Neural progenitor cell (in vitro differentiated cells): ENCODE measurements at regions not wholly inside any gene's neighbourhood (a gene's known extent, or its start where the extent isn't known, plus 50 kb on each side); places are given as distances from the start of the nearest gene placed in this dataset.
A peak's percentile ranks its signal among the peaks of the same experiment; 100 is the strongest.

ENCODE experiments used
- DNase-seq: peaks from one replicate; pipeline ENCODE4 v3.0.0-alpha.2; 2016; ENCODE audit warnings: low spot score
- H2AFZ ChIP-seq: fragments of 200-600 bp; sonication (generic); replicated peaks from 2 replicates; pipeline ENCODE4 v1.6.1; 2016; ENCODE audit warnings: antibody characterized with exemption
- H3F3A ChIP-seq: fragments of 200-600 bp; sonication (generic); 2 replicates; pipeline ENCODE4 v1.6.1; 2016; ENCODE audit warnings: antibody characterized with exemption, low read depth
- H3K27ac ChIP-seq: fragments of 200-600 bp; sonication (generic); 2 replicates; pipeline ENCODE4 v1.5.1; 2016; ENCODE audit warnings: mild to moderate bottlenecking
- H3K27me3 ChIP-seq: fragments of 200-600 bp; sonication (generic); 2 replicates; pipeline ENCODE4 v1.6.1; 2016; ENCODE audit warnings: mild to moderate bottlenecking, moderate library complexity
- H3K36me3 ChIP-seq: fragments of 200-600 bp; sonication (generic); 2 replicates; pipeline ENCODE4 v1.5.1; 2016
- H3K4me1 ChIP-seq: fragments of 200-600 bp; sonication (generic); 2 replicates; pipeline ENCODE4 v1.6.1; 2016; ENCODE audit warnings: mixed run types
- H3K4me2 ChIP-seq: fragments of 200-600 bp; sonication (generic); 2 replicates; pipeline ENCODE4 v1.6.1; 2016
- H3K4me3 ChIP-seq: fragments of 200-600 bp; sonication (generic); 2 replicates; pipeline ENCODE4 v1.5.1; 2016
- H3K79me2 ChIP-seq: fragments of 200-600 bp; sonication (generic); 2 replicates; pipeline ENCODE4 v1.6.1; 2016; ENCODE audit warnings: low read depth
- H3K9ac ChIP-seq: fragments of 200-600 bp; sonication (generic); 2 replicates; pipeline ENCODE4 v1.6.1; 2016
- H3K9me3 ChIP-seq: fragments of 200-600 bp; sonication (generic); 2 replicates; pipeline ENCODE4 v1.5.1; 2016; ENCODE audit warnings: low read depth
- H4K20me1 ChIP-seq: fragments of 200-600 bp; sonication (generic); 2 replicates; pipeline ENCODE4 v1.6.1; 2016; ENCODE audit warnings: low read depth
- H3K27ac Mint-ChIP-seq: 3 replicates; pipeline ENCODE4 v1.8.0; 2021; ENCODE audit warnings: mixed read lengths
- H3K27me3 Mint-ChIP-seq: 2 replicates; pipeline ENCODE4 v1.8.0; 2022; ENCODE audit warnings: low read depth, mild to moderate bottlenecking, inconsistent platforms, moderate library complexity, mixed read lengths; ENCODE audit not compliant: insufficient read depth
- H3K36me3 Mint-ChIP-seq: 3 replicates; pipeline ENCODE4 v1.8.0; 2021; ENCODE audit warnings: mixed read lengths
- H3K4me1 Mint-ChIP-seq: 3 replicates; pipeline ENCODE4 v1.8.0; 2021; ENCODE audit warnings: mixed read lengths
- H3K4me3 Mint-ChIP-seq: 3 replicates; pipeline ENCODE4 v1.8.0; 2021; ENCODE audit warnings: mild to moderate bottlenecking, moderate library complexity, mixed read lengths
- H3K9me3 Mint-ChIP-seq: 3 replicates; pipeline ENCODE4 v1.8.0; 2020; ENCODE audit warnings: mixed read lengths
- CTCF ChIP-seq: fragments of 200-600 bp; sonication (generic); IDR thresholded peaks from 2 replicates; pipeline ENCODE4 v1.5.1; 2017; ENCODE audit warnings: antibody characterized with exemption, mild to moderate bottlenecking
- EZH2 ChIP-seq: fragments of 200-600 bp; sonication (generic); IDR thresholded peaks from 2 replicates; pipeline ENCODE4 v1.6.1; 2017; ENCODE audit warnings: antibody characterized with exemption, mild to moderate bottlenecking, moderate library complexity
- EZH2phosphoT487 ChIP-seq: fragments of 200-600 bp; sonication (generic); IDR thresholded peaks from 2 replicates; pipeline ENCODE4 v1.6.1; 2017; ENCODE audit warnings: antibody characterized with exemption

GRCh38 chr2:16271231-16271896, 331.0 kb downstream of the MYCN start:
- H4K20me1 ChIP-seq: no peaks in the 10 kb centered on the region
- H3K9me3 ChIP-seq: no peaks in the 10 kb centered on the region
- H3K27me3 Mint-ChIP-seq: peaks cover 7% of the 10 kb centered on the region
- peaks cover 2% of the 10 kb centered on the region for H3F3A ChIP-seq
- H3K4me1 Mint-ChIP-seq: peaks cover 6% of the 10 kb centered on the region
- no peak overlapping the region for H3K27ac ChIP-seq
- no peak for TF ChIP-seq EZH2
- no peak for TF ChIP-seq CTCF
- no peak for TF ChIP-seq EZH2phosphoT487
- H3K36me3 Mint-ChIP-seq: no peaks in the 10 kb centered on the region
- no peak overlapping the region for H3K9ac ChIP-seq
- no peaks in the 10 kb centered on the region for H3K4me1 ChIP-seq
- DNase-seq: peak; percentile 32
- no peak overlapping the region for H2AFZ ChIP-seq
- H3K27me3 ChIP-seq: no peaks in the 10 kb centered on the region
- H3K79me2 ChIP-seq: no peaks in the 10 kb centered on the region
- no peak overlapping the region for H3K4me2 ChIP-seq
- no peak overlapping the region for H3K4me3 Mint-ChIP-seq
- H3K9me3 Mint-ChIP-seq: peaks cover 3% of the 10 kb centered on the region
- no peak overlapping the region for H3K4me3 ChIP-seq
- H3K27ac Mint-ChIP-seq: no peak overlapping the region
- H3K36me3 ChIP-seq: no peaks in the 10 kb centered on the region

- Histone ChIP-seq H3K9me3 (no peaks in the 10 kb centered on the region), H4K20me1 (no peaks in the 10 kb centered on the region), H3K4me2 (no peak overlapping the region), H3F3A (no peaks in the 10 kb centered on the region), H3K27ac (no peak overlapping the region), H3K4me3 (no peak overlapping the region), H3K79me2 (no peaks in the 10 kb centered on the region), H3K27me3 (no peaks in the 10 kb centered on the region), H2AFZ (no peak overlapping the region), H3K36me3 (no peaks in the 10 kb centered on the region), H3K9ac (no peak overlapping the region), H3K4me1 (no peaks in the 10 kb centered on the region)
- H3K9me3 Mint-ChIP-seq: peaks cover 3% of the 10 kb centered on the region
- H3K4me1 Mint-ChIP-seq: peaks cover 6% of the 10 kb centered on the region
- H3K27me3 Mint-ChIP-seq: peaks cover 7% of the 10 kb centered on the region
- no peak overlapping the region for H3K27ac Mint-ChIP-seq
- DNase-seq: no peak
- TF ChIP-seq EZH2phosphoT487 (no peak), CTCF (no peak), EZH2 (no peak)
- H3K36me3 Mint-ChIP-seq: no peaks in the 10 kb centered on the region
- no peak overlapping the region for H3K4me3 Mint-ChIP-seq
Observed at GRCh38 chr2:16270441-16270840, 330.1 kb downstream of the MYCN start.

- Histone ChIP-seq H3K4me3 (no peak overlapping the region), H3K9ac (no peak overlapping the region), H3F3A (peaks cover 1% of the 10 kb centered on the region), H3K36me3 (no peaks in the 10 kb centered on the region), H3K79me2 (no peaks in the 10 kb centered on the region), H3K27me3 (no peaks in the 10 kb centered on the region), H3K4me2 (no peak overlapping the region), H4K20me1 (no peaks in the 10 kb centered on the region), H3K4me1 (peaks cover 1% of the 10 kb centered on the region), H2AFZ (no peak overlapping the region), H3K9me3 (no peaks in the 10 kb centered on the region), H3K27ac (no peak overlapping the region)
- H3K4me1 Mint-ChIP-seq: peaks cover 16% of the 10 kb centered on the region
- H3K27ac Mint-ChIP-seq: no peak overlapping the region
- H3K9me3 Mint-ChIP-seq: peaks cover 5% of the 10 kb centered on the region
- DNase-seq: no peak
- TF ChIP-seq CTCF (no peak), EZH2 (no peak), EZH2phosphoT487 (no peak)
- no peak overlapping the region for H3K4me3 Mint-ChIP-seq
- peaks cover 11% of the 10 kb centered on the region for H3K27me3 Mint-ChIP-seq
- H3K36me3 Mint-ChIP-seq: no peaks in the 10 kb centered on the region
Observed at GRCh38 chr2:16268301-16269000, 328.1 kb downstream of the MYCN start.
